NT2/D1 (cell line): ENCODE measurements at regions not wholly inside any gene's neighbourhood (a gene's known extent, or its start where the extent isn't known, plus 50 kb on each side); places are given as distances from the start of the nearest gene placed in this dataset.

Experiments used
- DNase-seq: peaks from one replicate; pipeline ENCODE4 v3.0.0-alpha.2; 2011; ENCODE audit warnings: low read depth, low spot score
- H3K27me3 ChIP-seq: 2 replicates; pipeline ENCODE4 v1.6.0; 2011; ENCODE audit warnings: mild to moderate bottlenecking; ENCODE audit not compliant: insufficient read length, insufficient read depth
- H3K36me3 ChIP-seq: 2 replicates; pipeline ENCODE4 v1.6.1; 2011; ENCODE audit warnings: mild to moderate bottlenecking, low read length, mixed read lengths; ENCODE audit not compliant: insufficient read depth, insufficient read length
- H3K4me1 ChIP-seq: 2 replicates; pipeline ENCODE4 v1.5.1; 2011; ENCODE audit not compliant: insufficient read depth, insufficient read length
- H3K4me3 ChIP-seq: 2 replicates; pipeline ENCODE4 v1.5.1; 2011; ENCODE audit warnings: low read depth; ENCODE audit not compliant: insufficient read length
- H3K9ac ChIP-seq: 2 replicates; pipeline ENCODE4 v1.6.0; 2011; ENCODE audit warnings: low read depth; ENCODE audit not compliant: insufficient read length
- H3K9me3 ChIP-seq: 2 replicates; pipeline ENCODE4 v1.5.1; 2011; ENCODE audit warnings: mild to moderate bottlenecking, low read length; ENCODE audit not compliant: insufficient read depth
- SUZ12 ChIP-seq: IDR thresholded peaks from 2 replicates; pipeline ENCODE4 v1.6.1; 2011; ENCODE audit not compliant: insufficient read length, insufficient read depth; ENCODE audit errors: extremely low read depth
- YY1 ChIP-seq: IDR thresholded peaks from 2 replicates; pipeline ENCODE4 v1.6.1; 2011; ENCODE audit not compliant: insufficient read length, insufficient read depth
- ZNF274 ChIP-seq: IDR thresholded peaks from 2 replicates; pipeline ENCODE4 v1.6.1; 2011; ENCODE audit warnings: mild to moderate bottlenecking, low read depth, low read length

GRCh38 chr11:92393218-92393617 lies 168.6 kb downstream of the FAT3 start:
- DNase-seq = no peak
- H3K4me3 ChIP-seq = no peak overlapping the region
- no peak overlapping the region for H3K9ac ChIP-seq
- no peaks in the 10 kb centered on the region for H3K27me3 ChIP-seq
- no peaks in the 10 kb centered on the region for H3K36me3 ChIP-seq
- H3K4me1 ChIP-seq = no peaks in the 10 kb centered on the region
- TF ChIP-seq YY1 = no peak
- TF ChIP-seq SUZ12 = no peak
- no peak for TF ChIP-seq ZNF274
- no peaks in the 10 kb centered on the region for H3K9me3 ChIP-seq

- no peak overlapping the region for H3K4me3 ChIP-seq
- H3K27me3 ChIP-seq = no peaks in the 10 kb centered on the region
- no peaks in the 10 kb centered on the region for H3K4me1 ChIP-seq
- H3K36me3 ChIP-seq = no peaks in the 10 kb centered on the region
- TF ChIP-seq ZNF274 = no peak
- TF ChIP-seq YY1 = no peak
- TF ChIP-seq SUZ12 = no peak
- no peak for DNase-seq
- H3K9ac ChIP-seq = no peak overlapping the region
- no peaks in the 10 kb centered on the region for H3K9me3 ChIP-seq
These were observed 171.5 kb downstream of the FAT3 start for GRCh38 chr11:92396133-92396532.

- H3K27me3 ChIP-seq = no peaks in the 10 kb centered on the region
- H3K9ac ChIP-seq = no peak overlapping the region
- DNase-seq = peak; percentile 20
- H3K9me3 ChIP-seq = no peaks in the 10 kb centered on the region
- H3K4me1 ChIP-seq = no peaks in the 10 kb centered on the region
- TF ChIP-seq YY1 (no peak), SUZ12 (no peak), ZNF274 (no peak)
- no peaks in the 10 kb centered on the region for H3K36me3 ChIP-seq
- H3K4me3 ChIP-seq = no peak overlapping the region
These were observed 172.7 kb downstream of the FAT3 start for GRCh38 chr11:92397221-92397755.

GRCh38 chr11:92399705-92400104 lies 175.1 kb downstream of the FAT3 start:
- DNase-seq = no peak
- H3K36me3 ChIP-seq = no peaks in the 10 kb centered on the region

GRCh38 chr11:92401520-92401919 lies 176.9 kb downstream of the FAT3 start:
- no peak overlapping the region for H3K9ac ChIP-seq
- no peaks in the 10 kb centered on the region for H3K9me3 ChIP-seq
- no peaks in the 10 kb centered on the region for H3K4me1 ChIP-seq
- H3K27me3 ChIP-seq = no peaks in the 10 kb centered on the region
- no peaks in the 10 kb centered on the region for H3K36me3 ChIP-seq
- no peak overlapping the region for H3K4me3 ChIP-seq
- TF ChIP-seq SUZ12 (no peak), ZNF274 (no peak)
- DNase-seq = peak; percentile 38

More at GRCh38 chr11:92399705-92400104, 175.1 kb downstream of the FAT3 start:
- Histone ChIP-seq H3K27me3 (no peaks in the 10 kb centered on the region), H3K4me1 (no peaks in the 10 kb centered on the region), H3K9me3 (no peaks in the 10 kb centered on the region), H3K4me3 (no peak overlapping the region), H3K9ac (no peak overlapping the region)
- TF ChIP-seq ZNF274 (no peak), YY1 (no peak), SUZ12 (no peak)

- H3K36me3 ChIP-seq = no peaks in the 10 kb centered on the region
- no peak for TF ChIP-seq SUZ12
- TF ChIP-seq YY1 = no peak
- no peak for TF ChIP-seq ZNF274
- H3K9ac ChIP-seq = no peak overlapping the region
- no peaks in the 10 kb centered on the region for H3K27me3 ChIP-seq
- no peak overlapping the region for H3K4me3 ChIP-seq
- H3K9me3 ChIP-seq = no peaks in the 10 kb centered on the region
- DNase-seq = no peak
- H3K4me1 ChIP-seq = no peaks in the 10 kb centered on the region
These were observed 181.9 kb downstream of the FAT3 start for GRCh38 chr11:92406472-92406871.

GRCh38 chr11:92409355-92409754 lies 184.7 kb downstream of the FAT3 start:
- DNase-seq = no peak
- H3K27me3 ChIP-seq = no peaks in the 10 kb centered on the region
- H3K4me3 ChIP-seq = no peak overlapping the region
- TF ChIP-seq SUZ12 (no peak), YY1 (no peak), ZNF274 (no peak)
- H3K9me3 ChIP-seq = no peaks in the 10 kb centered on the region
- no peaks in the 10 kb centered on the region for H3K36me3 ChIP-seq
- no peaks in the 10 kb centered on the region for H3K4me1 ChIP-seq
- H3K9ac ChIP-seq = no peak overlapping the region
